ENCODE measurements at regions not wholly inside any gene's neighbourhood (a gene's known extent, or its start where the extent isn't known, plus 50 kb on each side); places are given as distances from the start of the nearest gene placed in this dataset.
"Not testable (repeated sequence)": the region's sequence is repeated elsewhere in the genome, so short reads cannot be mapped to it uniquely, and the experiment has no call there.

GRCh38 chr3:20523293-20523692, 337.3 kb upstream of the SGO1 start:
- DNase-seq (ENCODE audit: low spot score in 2 of 2, unreplicated experiment in 2 of 2) = no peak
- TF ChIP-seq CTCF (IDR thresholded peaks at IDR 0.05; ENCODE audit: unreplicated experiment) = no peak
- no peaks in the 10 kb centered on the region for H3K27me3 Mint-ChIP-seq (ENCODE audit: low read depth)
- no peak overlapping the region for H3K27ac Mint-ChIP-seq
- peaks cover 27% of the 10 kb centered on the region for H3K9me3 Mint-ChIP-seq
- H3K4me1 Mint-ChIP-seq = peaks cover 18% of the 10 kb centered on the region
- no peaks in the 10 kb centered on the region for H3K36me3 Mint-ChIP-seq
- no peak overlapping the region for H3K4me3 Mint-ChIP-seq

DNA sequence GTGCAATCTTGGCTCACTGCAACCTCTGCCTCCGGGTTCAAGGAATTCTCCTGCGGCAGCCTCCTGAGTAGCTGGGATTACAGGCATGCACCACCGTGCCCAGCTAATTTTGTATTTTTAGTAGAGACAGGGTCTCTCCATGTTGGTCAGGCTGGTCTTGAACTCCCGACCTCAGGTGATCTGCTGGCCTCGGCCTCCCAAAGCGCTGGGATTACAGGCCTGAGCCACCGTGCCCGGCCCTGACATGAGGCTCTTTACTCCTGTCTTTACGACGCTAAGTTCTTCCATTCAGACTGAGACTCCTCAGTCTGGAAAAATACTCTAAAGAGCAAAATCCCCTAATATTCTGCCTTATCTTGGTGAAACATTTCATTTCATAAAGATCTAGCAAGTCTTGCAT, 331.3 kb upstream of the SGO1 start:
- H3K27me3 Mint-ChIP-seq (ENCODE audit: low read depth); H3K36me3 Mint-ChIP-seq; H3K4me1 Mint-ChIP-seq; H3K27ac Mint-ChIP-seq; DNase-seq (ENCODE audit: low spot score in 2 of 2, unreplicated experiment in 2 of 2); H3K4me3 Mint-ChIP-seq: not testable (repeated sequence)
- peaks cover 35% of the 10 kb centered on the region for H3K9me3 Mint-ChIP-seq

DNA sequence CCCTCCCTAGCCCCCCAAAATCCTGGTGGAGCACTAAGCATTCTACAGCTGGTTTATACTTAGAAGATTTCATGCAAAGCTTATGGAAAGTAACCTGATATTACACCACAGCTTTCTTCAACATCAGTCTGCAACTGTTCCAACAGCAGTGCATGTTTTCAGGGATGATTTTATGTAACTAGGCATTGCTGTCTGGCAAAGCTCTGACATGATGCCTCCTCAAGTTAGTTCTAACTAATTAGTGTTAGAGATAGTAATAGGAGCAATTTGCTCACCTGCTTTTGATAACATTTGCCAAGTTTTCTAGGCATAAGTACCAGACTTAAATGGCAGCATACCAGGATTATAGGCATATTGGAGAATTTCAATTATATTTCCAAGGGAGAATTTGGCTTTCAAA, 330.3 kb upstream of the SGO1 start:
- Mint-ChIP-seq H3K4me3 (no peak overlapping the region), H3K4me1 (peaks cover 2% of the 10 kb centered on the region), H3K9me3 (peaks cover 35% of the 10 kb centered on the region), H3K27me3 (ENCODE audit: low read depth) (no peaks in the 10 kb centered on the region), H3K27ac (no peak overlapping the region), H3K36me3 (peaks cover 4% of the 10 kb centered on the region)
- TF ChIP-seq CTCF (IDR thresholded peaks at IDR 0.05; ENCODE audit: unreplicated experiment) = no peak
- DNase-seq (ENCODE audit: low spot score in 2 of 2, unreplicated experiment in 2 of 2) = no peak

GRCh38 chr3:20515834-20516233, 329.8 kb upstream of the SGO1 start:
- no peak for TF ChIP-seq CTCF (IDR thresholded peaks at IDR 0.05; ENCODE audit: unreplicated experiment)
- Mint-ChIP-seq H3K4me3 (no peak overlapping the region), H3K27ac (no peak overlapping the region), H3K4me1 (peaks cover 2% of the 10 kb centered on the region), H3K27me3 (ENCODE audit: low read depth) (no peaks in the 10 kb centered on the region), H3K36me3 (peaks cover 4% of the 10 kb centered on the region), H3K9me3 (peaks cover 30% of the 10 kb centered on the region)
- DNase-seq (ENCODE audit: low spot score in 2 of 2, unreplicated experiment in 2 of 2) = no peak

DNA sequence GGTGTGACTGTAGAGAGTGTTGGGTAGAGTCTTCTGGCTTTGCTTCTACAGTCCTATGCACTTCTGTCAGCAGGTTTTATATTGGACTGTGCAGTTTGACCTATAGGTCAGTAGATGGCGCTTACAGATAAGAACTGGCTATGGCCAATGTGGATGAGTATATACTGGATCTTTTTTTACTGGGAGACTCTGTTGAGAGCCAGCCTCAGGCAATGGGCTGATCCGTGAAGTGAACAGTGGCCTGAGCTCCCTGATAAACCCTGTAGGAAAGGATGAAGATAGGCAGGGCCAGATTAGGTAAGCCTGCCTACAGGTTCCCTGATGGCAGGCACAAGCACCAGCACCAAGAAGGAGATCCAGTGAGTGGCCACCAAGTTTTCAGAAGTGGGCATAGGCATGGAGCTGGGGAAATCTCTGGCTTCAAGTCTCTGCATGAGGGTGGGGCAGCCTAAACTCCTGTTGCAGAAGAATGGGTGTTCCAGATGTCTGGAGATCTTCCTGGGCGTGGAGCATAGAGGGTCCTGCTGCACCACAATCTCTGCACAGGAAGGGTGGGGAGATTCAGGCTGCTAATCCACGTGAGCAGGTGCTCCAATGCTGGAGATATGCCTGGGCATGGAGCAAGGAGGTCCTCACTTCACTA, 326.0 kb upstream of the SGO1 start:
- Mint-ChIP-seq H3K4me3 (no peak overlapping the region), H3K27ac (no peak overlapping the region), H3K9me3 (peaks cover 22% of the 10 kb centered on the region), H3K27me3 (ENCODE audit: low read depth) (no peaks in the 10 kb centered on the region), H3K4me1 (peaks cover 2% of the 10 kb centered on the region), H3K36me3 (peaks cover 4% of the 10 kb centered on the region)
- TF ChIP-seq CTCF (IDR thresholded peaks at IDR 0.05; ENCODE audit: unreplicated experiment) = peak; percentile 27
- no peak for DNase-seq (ENCODE audit: low spot score in 2 of 2, unreplicated experiment in 2 of 2)

DNA sequence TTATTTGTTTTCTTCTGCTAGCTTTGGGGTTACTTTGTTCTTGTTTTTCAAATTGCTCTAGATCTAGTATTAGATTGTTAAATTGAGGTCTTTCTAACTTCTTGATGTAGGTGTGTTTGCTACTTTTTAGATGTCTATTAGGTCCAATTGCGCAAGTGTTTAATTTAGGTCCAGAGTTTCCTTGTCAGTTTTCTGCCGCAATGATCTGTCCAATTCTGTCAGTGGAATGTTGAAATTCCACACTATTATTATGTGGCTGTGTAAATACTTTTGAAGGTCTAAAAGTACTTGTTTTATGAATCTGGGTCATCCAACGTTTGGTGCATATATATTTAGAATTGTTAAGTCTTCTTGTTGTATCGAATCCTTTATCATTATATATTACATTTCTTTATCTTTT, 324.4 kb upstream of the SGO1 start:
- Mint-ChIP-seq H3K36me3 (peaks cover 4% of the 10 kb centered on the region), H3K4me1 (peaks cover 2% of the 10 kb centered on the region), H3K27me3 (ENCODE audit: low read depth) (no peaks in the 10 kb centered on the region), H3K27ac (no peak overlapping the region), H3K4me3 (no peak overlapping the region), H3K9me3 (peaks cover 33% of the 10 kb centered on the region)
- no peak for DNase-seq (ENCODE audit: low spot score in 2 of 2, unreplicated experiment in 2 of 2)
- TF ChIP-seq CTCF (IDR thresholded peaks at IDR 0.05; ENCODE audit: unreplicated experiment) = no peak

Data from mesothelial cell of epicardium (in vitro differentiated cells).